ENCODE measurements at regions not wholly inside any gene's neighbourhood (a gene's known extent, or its start where the extent isn't known, plus 50 kb on each side); places are given as distances from the start of the nearest gene placed in this dataset.

DNA sequence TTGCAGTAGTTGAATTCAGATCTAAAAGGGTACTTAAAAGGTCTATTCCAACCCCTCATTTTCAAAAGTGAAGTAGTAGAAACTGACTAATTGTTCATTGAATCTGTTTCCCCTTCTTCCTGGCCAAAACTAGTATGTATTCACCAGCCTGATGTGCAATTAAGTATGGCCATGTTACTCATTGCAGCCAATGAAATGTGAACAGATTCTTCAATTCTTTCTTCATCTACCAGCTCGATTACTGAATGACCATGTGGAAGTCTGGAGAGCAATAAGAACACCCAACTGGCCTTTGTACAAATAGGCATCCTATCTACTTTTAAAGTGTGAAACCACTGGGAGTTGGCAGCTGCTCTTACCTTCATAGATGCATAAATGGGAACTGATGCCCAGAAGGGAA is 449.0 kb upstream of the ID2 start:
- no peaks in the 10 kb centered on the region for H4K20me1 ChIP-seq (ENCODE audit: insufficient read depth, low read length, poor library complexity, severe bottlenecking)
- H3K9ac ChIP-seq (ENCODE audit: low read depth, low read length, poor library complexity, severe bottlenecking) = no peak overlapping the region
- TF ChIP-seq, protein P1, sequence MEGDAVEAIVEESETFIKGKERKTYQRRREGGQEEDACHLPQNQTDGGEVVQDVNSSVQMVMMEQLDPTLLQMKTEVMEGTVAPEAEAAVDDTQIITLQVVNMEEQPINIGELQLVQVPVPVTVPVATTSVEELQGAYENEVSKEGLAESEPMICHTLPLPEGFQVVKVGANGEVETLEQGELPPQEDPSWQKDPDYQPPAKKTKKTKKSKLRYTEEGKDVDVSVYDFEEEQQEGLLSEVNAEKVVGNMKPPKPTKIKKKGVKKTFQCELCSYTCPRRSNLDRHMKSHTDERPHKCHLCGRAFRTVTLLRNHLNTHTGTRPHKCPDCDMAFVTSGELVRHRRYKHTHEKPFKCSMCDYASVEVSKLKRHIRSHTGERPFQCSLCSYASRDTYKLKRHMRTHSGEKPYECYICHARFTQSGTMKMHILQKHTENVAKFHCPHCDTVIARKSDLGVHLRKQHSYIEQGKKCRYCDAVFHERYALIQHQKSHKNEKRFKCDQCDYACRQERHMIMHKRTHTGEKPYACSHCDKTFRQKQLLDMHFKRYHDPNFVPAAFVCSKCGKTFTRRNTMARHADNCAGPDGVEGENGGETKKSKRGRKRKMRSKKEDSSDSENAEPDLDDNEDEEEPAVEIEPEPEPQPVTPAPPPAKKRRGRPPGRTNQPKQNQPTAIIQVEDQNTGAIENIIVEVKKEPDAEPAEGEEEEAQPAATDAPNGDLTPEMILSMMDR (conservative IDR thresholded peaks at IDR 0.05; ENCODE audit: low read length) = no peak
- TF ChIP-seq EZH2phosphoT487 (IDR thresholded peaks at IDR 0.05; ENCODE audit: borderline replicate concordance) = no peak
- no peak overlapping the region for H2AFZ ChIP-seq (ENCODE audit: low read length)
- no peaks in the 10 kb centered on the region for H3K79me2 ChIP-seq (ENCODE audit: insufficient read depth, low read length)
- no peak overlapping the region for H3K4me2 ChIP-seq (ENCODE audit: low read depth, low read length, poor library complexity, severe bottlenecking)
- no peaks in the 10 kb centered on the region for H3K9me2 ChIP-seq (replicated peaks; ENCODE audit: low read depth, low read length)
- H3K27me3 ChIP-seq (ENCODE audit: insufficient read depth, low read length, poor library complexity, severe bottlenecking) = no peaks in the 10 kb centered on the region
- H3F3A ChIP-seq (ENCODE audit: low read depth) = peaks cover 9% of the 10 kb centered on the region; the same call in 1 of the 2 replicates
- no peak overlapping the region for H3K4me3 ChIP-seq (ENCODE audit: low read length, poor library complexity, severe bottlenecking)
- H3K36me3 ChIP-seq (ENCODE audit: insufficient read depth, low read length) = no peaks in the 10 kb centered on the region
- H3K4me1 ChIP-seq (ENCODE audit: insufficient read depth, low read length, poor library complexity, severe bottlenecking) = peaks cover 23% of the 10 kb centered on the region
- H3K9me3 ChIP-seq (ENCODE audit: insufficient read depth, low read depth, low read length) = no peaks in the 10 kb centered on the region

DNA sequence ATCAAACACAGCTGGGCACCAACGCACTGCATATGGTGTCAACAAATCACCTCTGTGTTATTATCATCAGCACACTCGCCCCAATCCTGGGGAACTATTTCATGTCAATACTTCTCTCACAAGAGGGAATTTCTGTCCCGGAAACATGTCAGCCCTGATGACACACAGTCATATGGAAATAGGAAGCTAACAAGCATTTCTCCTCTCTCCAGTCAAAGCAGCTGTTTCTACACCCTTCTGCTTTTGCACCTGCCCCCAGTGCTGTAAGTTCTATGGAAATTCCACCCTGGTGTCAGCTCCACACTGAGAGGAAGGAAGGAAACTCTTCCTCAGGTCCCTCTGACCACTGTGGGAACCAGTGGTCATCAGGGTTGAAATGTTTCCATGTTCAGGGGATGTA is 447.6 kb upstream of the ID2 start:
- H3F3A ChIP-seq (ENCODE audit: low read depth) = peaks cover 7% of the 10 kb centered on the region; the same call in 1 of the 2 replicates
- H3K9ac ChIP-seq (ENCODE audit: low read depth, low read length, poor library complexity, severe bottlenecking) = no peak overlapping the region

DNA sequence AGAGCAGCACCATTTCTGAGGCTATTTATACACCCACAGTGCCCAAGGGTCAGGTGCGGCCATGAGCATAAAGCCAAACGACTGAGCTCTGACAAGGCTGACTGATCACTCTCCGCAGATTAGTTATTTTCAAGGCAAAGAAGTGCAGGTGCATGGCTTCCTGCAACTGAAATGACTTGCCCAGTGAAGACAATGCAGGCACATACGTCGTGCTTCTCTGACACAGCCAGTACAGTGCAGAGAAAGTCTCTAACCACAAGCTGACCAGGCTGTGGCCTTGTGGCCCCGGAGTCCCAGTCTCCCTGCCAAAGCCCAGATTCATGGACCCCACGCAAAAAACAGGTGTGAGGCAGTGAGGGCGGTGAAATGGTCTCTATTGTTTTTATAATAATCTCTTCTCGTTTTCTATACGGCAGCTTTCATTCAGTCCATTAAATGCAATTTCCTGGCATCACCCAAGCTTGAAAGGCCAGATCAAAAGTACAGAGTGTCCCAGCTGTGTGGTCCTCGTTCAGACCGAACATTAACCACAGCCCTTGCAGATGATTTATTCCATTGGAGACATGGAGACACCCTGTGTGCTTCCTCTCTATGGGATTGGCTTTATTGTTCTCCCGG is 447.0 kb upstream of the ID2 start:
- Histone ChIP-seq H3K9me2 (replicated peaks; ENCODE audit: low read depth, low read length) (no peaks in the 10 kb centered on the region), H3K4me2 (ENCODE audit: low read depth, low read length, poor library complexity, severe bottlenecking) (no peak overlapping the region), H3K4me1 (ENCODE audit: insufficient read depth, low read length, poor library complexity, severe bottlenecking) (peaks cover 23% of the 10 kb centered on the region), H3K27me3 (ENCODE audit: insufficient read depth, low read length, poor library complexity, severe bottlenecking) (no peaks in the 10 kb centered on the region), H3K4me3 (ENCODE audit: low read length, poor library complexity, severe bottlenecking) (no peak overlapping the region), H3F3A (ENCODE audit: low read depth) (0 out of 2 replicates have a peak, but pooled peaks cover 4% of the 10 kb centered on the region), H2AFZ (ENCODE audit: low read length) (no peak overlapping the region), H4K20me1 (ENCODE audit: insufficient read depth, low read length, poor library complexity, severe bottlenecking) (no peaks in the 10 kb centered on the region), H3K79me2 (ENCODE audit: insufficient read depth, low read length) (no peaks in the 10 kb centered on the region), H3K9ac (ENCODE audit: low read depth, low read length, poor library complexity, severe bottlenecking) (no peak overlapping the region), H3K36me3 (ENCODE audit: insufficient read depth, low read length) (no peaks in the 10 kb centered on the region), H3K9me3 (ENCODE audit: insufficient read depth, low read depth, low read length) (no peaks in the 10 kb centered on the region)
- TF ChIP-seq EZH2phosphoT487 (IDR thresholded peaks at IDR 0.05; ENCODE audit: borderline replicate concordance) = no peak
- TF ChIP-seq, protein P1 (conservative IDR thresholded peaks at IDR 0.05; ENCODE audit: low read length) = no peak

More for the DNA sequence above, 447.6 kb upstream of the ID2 start:
- Histone ChIP-seq H3K79me2 (ENCODE audit: insufficient read depth, low read length) (no peaks in the 10 kb centered on the region), H3K9me2 (replicated peaks; ENCODE audit: low read depth, low read length) (no peaks in the 10 kb centered on the region), H3K27me3 (ENCODE audit: insufficient read depth, low read length, poor library complexity, severe bottlenecking) (no peaks in the 10 kb centered on the region), H2AFZ (ENCODE audit: low read length) (no peak overlapping the region), H3K4me1 (ENCODE audit: insufficient read depth, low read length, poor library complexity, severe bottlenecking) (peaks cover 27% of the 10 kb centered on the region), H3K4me2 (ENCODE audit: low read depth, low read length, poor library complexity, severe bottlenecking) (no peak overlapping the region), H3K4me3 (ENCODE audit: low read length, poor library complexity, severe bottlenecking) (no peak overlapping the region), H3K36me3 (ENCODE audit: insufficient read depth, low read length) (no peaks in the 10 kb centered on the region), H4K20me1 (ENCODE audit: insufficient read depth, low read length, poor library complexity, severe bottlenecking) (no peaks in the 10 kb centered on the region), H3K9me3 (ENCODE audit: insufficient read depth, low read depth, low read length) (no peaks in the 10 kb centered on the region)
- TF ChIP-seq, protein P1 (conservative IDR thresholded peaks at IDR 0.05; ENCODE audit: low read length) = no peak
- TF ChIP-seq EZH2phosphoT487 (IDR thresholded peaks at IDR 0.05; ENCODE audit: borderline replicate concordance) = no peak

All from Loucy (cell line).